SJSA1 (cell line): ENCODE measurements at regions not wholly inside any gene's neighbourhood (a gene's known extent, or its start where the extent isn't known, plus 50 kb on each side); places are given as distances from the start of the nearest gene placed in this dataset.

Source experiments
- DNase-seq, 2 experiments: peaks; one replicate each; pipeline ENCODE4 v3.0.0-alpha.2; 2015 to 2020; ENCODE audit warnings: low spot score in 2 of 2, low read depth in 1 of 2
- H3K27ac ChIP-seq: fragments of 250-450 bp; sonication (Bioruptor Pico); 2 replicates; pipeline ENCODE4 v1.5.1; 2020; ENCODE audit warnings: mild to moderate bottlenecking, moderate library complexity
- H3K27me3 ChIP-seq: fragments of 250-450 bp; sonication (Bioruptor Pico); replicated peaks from 2 replicates; pipeline ENCODE4 v1.5.1; 2020; ENCODE audit warnings: mild to moderate bottlenecking, moderate library complexity
- H3K36me3 ChIP-seq: fragments of 250-450 bp; sonication (Bioruptor Pico); 2 replicates; pipeline ENCODE4 v1.5.1; 2020; ENCODE audit warnings: mild to moderate bottlenecking
- H3K4me1 ChIP-seq: fragments of 250-450 bp; sonication (Bioruptor Pico); replicated peaks from 2 replicates; pipeline ENCODE4 v1.6.1; 2021; ENCODE audit warnings: mild to moderate bottlenecking
- H3K4me3 ChIP-seq: fragments of 250-450 bp; sonication (Bioruptor Pico); 2 replicates; pipeline ENCODE4 v1.5.1; 2020; ENCODE audit warnings: mild to moderate bottlenecking
- H3K9me3 ChIP-seq: fragments of 250-450 bp; sonication (Bioruptor Pico); replicated peaks from 2 replicates; pipeline ENCODE4 v1.5.1; 2020; ENCODE audit warnings: mild to moderate bottlenecking

DNA sequence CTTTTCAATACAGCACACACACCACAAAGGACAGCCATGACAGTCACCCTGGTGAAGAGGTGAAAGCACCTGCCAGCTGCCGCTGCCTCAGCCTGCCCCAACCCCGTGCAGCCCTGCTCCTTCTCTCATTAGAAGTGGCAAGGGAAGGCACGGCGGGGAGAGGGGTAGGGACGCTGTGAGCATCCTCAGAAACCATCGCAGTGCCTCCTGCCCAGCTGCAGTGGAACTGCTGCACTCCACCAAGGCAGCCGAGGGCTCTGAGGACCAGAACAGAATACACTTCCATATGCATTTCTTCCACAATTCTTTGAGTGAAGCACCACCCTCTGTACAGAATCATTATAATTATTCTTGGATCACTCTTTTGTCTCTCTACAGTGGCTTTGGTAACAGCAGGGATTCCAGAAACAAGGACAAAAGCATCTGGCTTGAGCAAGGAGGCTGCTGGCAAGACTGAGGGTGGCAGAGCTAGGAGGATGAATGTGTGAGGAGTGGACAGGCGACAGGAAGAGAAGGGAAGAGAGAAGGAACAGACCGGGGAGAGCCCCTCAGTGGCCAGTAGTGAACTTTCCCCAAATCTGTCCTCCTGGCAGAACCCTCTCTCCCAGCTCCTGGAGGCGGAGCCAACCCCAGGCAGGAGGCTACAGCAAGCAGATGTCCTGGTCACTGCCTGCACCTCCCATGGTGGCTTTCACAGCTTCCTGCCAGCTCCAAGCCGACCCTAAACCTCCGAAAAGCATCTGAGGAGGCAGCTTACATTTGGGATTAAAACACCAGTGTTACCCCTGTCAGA lies 73.2 kb downstream of the MTNR1A start:
- DNase-seq: peak; percentile 62 to 66
- H3K27ac ChIP-seq: peak overlapping the region; percentile 92
- no peaks in the 10 kb centered on the region for H3K9me3 ChIP-seq
- no peaks in the 10 kb centered on the region for H3K36me3 ChIP-seq
- no peak overlapping the region for H3K4me3 ChIP-seq
- H3K27me3 ChIP-seq: no peaks in the 10 kb centered on the region
- H3K4me1 ChIP-seq: peaks cover 55% of the 10 kb centered on the region

GRCh38 chr4:186475202-186475601 lies 80.2 kb downstream of the MTNR1A start:
- H3K4me1 ChIP-seq: peaks cover 13% of the 10 kb centered on the region
- no peak overlapping the region for H3K4me3 ChIP-seq
- H3K36me3 ChIP-seq: no peaks in the 10 kb centered on the region
- no peak for DNase-seq
- no peaks in the 10 kb centered on the region for H3K9me3 ChIP-seq
- H3K27me3 ChIP-seq: no peaks in the 10 kb centered on the region
- H3K27ac ChIP-seq: no peak overlapping the region

DNA sequence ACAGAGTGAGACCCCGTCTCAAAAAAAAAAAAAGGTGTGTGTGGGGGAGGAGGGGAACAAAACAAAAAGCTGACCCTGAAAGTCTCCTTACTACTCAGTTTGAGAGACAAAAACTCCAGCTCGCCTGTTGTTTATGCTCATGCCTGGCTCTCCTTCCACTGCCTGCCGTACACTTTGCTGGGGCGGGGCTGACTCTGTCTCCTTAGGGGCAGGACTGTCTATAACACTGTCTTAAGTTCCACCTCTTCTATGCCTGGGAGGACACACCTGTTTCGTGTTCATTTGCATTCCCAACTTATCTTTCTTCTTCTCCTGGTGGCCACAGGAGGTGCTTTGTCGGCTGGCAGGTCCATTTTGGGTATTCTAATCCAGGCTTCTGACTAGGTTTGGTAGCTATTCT lies 81.4 kb downstream of the MTNR1A start:
- DNase-seq: no peak
- Histone ChIP-seq H3K4me1 (peaks cover 13% of the 10 kb centered on the region), H3K4me3 (no peak overlapping the region), H3K36me3 (no peaks in the 10 kb centered on the region), H3K9me3 (no peaks in the 10 kb centered on the region), H3K27ac (no peak overlapping the region), H3K27me3 (no peaks in the 10 kb centered on the region)

GRCh38 chr4:186472948-186473347 lies 82.4 kb downstream of the MTNR1A start:
- H3K36me3 ChIP-seq: no peaks in the 10 kb centered on the region

GRCh38 chr4:186471441-186471840 lies 83.9 kb downstream of the MTNR1A start:
- no peak overlapping the region for H3K27ac ChIP-seq

More at GRCh38 chr4:186472948-186473347, 82.4 kb downstream of the MTNR1A start:
- H3K9me3 ChIP-seq: no peaks in the 10 kb centered on the region
- no peak overlapping the region for H3K4me3 ChIP-seq
- peaks cover 13% of the 10 kb centered on the region for H3K4me1 ChIP-seq
- no peaks in the 10 kb centered on the region for H3K27me3 ChIP-seq
- no peak overlapping the region for H3K27ac ChIP-seq
- peak in 1 of 2 experiments; percentile 60 for DNase-seq

DNA sequence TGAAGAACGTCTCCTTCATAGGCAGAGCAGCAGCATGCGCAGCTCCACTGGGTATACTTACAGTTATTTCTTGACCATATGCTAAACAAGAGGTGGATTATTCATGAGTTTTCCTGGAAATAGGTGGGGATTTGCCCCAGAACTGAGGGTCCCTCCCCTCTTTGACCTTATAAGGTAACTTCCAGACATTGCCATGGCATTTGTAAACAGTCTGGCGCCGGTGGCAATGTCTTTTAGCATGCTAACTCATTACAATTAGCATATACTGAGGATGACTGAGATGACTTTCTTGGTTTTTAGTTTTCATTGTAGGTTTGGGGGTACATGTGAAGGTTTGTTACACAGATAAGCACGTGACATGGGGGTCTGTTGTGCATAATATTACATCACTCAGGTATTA lies 97.3 kb downstream of the MTNR1A start:
- Histone ChIP-seq H3K4me3 (no peak overlapping the region), H3K9me3 (peaks cover under 1% of the 10 kb centered on the region; the same call in 1 of the 2 replicates), H3K4me1 (no peaks in the 10 kb centered on the region), H3K36me3 (no peaks in the 10 kb centered on the region), H3K27me3 (no peaks in the 10 kb centered on the region), H3K27ac (no peak overlapping the region)
- DNase-seq: no peak

More at GRCh38 chr4:186471441-186471840, 83.9 kb downstream of the MTNR1A start:
- Histone ChIP-seq H3K9me3 (no peaks in the 10 kb centered on the region), H3K4me1 (peaks cover 13% of the 10 kb centered on the region), H3K4me3 (no peak overlapping the region), H3K36me3 (no peaks in the 10 kb centered on the region), H3K27me3 (no peaks in the 10 kb centered on the region)
- DNase-seq: no peak

DNA sequence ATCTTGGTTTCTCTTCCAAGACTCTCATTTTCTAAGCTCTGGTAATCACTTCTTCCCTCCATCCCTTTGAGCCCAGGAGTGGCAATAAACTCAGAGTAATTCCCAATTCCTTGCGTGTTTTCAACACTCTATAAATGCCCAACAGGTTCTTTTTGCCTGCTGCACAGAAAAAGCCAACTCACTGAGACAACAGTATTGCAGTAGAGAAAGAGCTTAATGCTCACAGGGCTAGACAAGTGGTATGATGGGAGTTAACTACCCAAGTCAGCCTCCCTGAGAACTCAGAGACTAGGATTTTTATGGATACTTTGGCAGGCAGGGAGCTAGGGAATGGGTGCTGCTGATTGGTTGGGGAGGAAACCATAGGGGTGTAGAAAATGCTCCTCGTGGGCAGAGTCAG lies 103.4 kb downstream of the MTNR1A start:
- Histone ChIP-seq H3K36me3 (no peaks in the 10 kb centered on the region), H3K27me3 (no peaks in the 10 kb centered on the region), H3K9me3 (peaks cover 12% of the 10 kb centered on the region), H3K4me3 (no peak overlapping the region), H3K4me1 (no peaks in the 10 kb centered on the region), H3K27ac (no peak overlapping the region)
- no peak for DNase-seq

GRCh38 chr4:186449954-186450353 lies 105.4 kb downstream of the MTNR1A start:
- no peak overlapping the region for H3K4me3 ChIP-seq
- H3K27me3 ChIP-seq: no peaks in the 10 kb centered on the region

DNA sequence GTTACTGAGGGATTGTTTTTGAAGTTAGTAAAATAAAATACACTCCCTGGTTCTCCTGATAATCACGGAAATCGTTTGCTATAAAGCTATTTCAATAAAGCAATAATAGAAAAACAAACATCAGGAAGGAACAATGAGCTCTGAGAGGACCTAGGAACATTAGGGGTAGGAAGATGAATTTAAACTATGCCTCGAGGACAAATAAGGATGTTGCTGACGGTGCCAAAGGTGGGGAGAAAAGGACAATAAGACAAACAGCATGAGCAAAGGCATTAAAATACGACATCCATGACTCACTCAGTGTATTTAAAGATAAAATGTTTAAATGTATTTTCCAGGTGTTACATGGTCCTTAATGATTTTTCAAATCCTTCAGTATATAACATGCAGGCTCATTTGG lies 110.3 kb downstream of the MTNR1A start:
- Histone ChIP-seq H3K4me1 (no peaks in the 10 kb centered on the region), H3K27me3 (no peaks in the 10 kb centered on the region), H3K27ac (no peak overlapping the region), H3K4me3 (no peak overlapping the region), H3K36me3 (no peaks in the 10 kb centered on the region), H3K9me3 (no peaks in the 10 kb centered on the region)
- no peak for DNase-seq

More at GRCh38 chr4:186449954-186450353, 105.4 kb downstream of the MTNR1A start:
- Histone ChIP-seq H3K36me3 (no peaks in the 10 kb centered on the region), H3K9me3 (peaks cover 12% of the 10 kb centered on the region), H3K27ac (no peak overlapping the region), H3K4me1 (no peaks in the 10 kb centered on the region)
- no peak for DNase-seq

- Histone ChIP-seq H3K4me1 (no peaks in the 10 kb centered on the region), H3K27ac (no peak overlapping the region), H3K36me3 (no peaks in the 10 kb centered on the region), H3K4me3 (no peak overlapping the region), H3K9me3 (no peaks in the 10 kb centered on the region), H3K27me3 (no peaks in the 10 kb centered on the region)
- no peak for DNase-seq
Observed at GRCh38 chr4:186441502-186441901, 113.9 kb downstream of the MTNR1A start.

DNA sequence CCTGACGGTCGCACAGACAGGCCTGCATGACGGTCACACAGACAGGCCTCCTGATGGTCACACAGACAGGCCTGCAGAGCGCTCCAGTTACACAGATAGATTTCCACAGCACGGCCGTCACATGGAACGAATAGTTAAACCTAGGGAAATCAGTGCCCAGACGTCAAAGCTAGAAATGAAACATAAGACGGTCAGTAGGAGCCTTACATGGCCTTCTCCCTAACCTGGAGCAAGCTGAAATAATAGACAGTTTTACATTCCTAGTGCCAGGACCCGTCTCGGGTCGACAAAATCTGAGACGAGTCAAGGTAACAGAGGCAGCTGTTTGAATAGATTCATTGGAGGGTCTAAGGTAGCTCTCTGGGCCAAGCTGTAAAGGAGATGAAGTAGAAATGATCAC lies 126.9 kb downstream of the MTNR1A start:
- H3K27ac ChIP-seq: no peak overlapping the region
- H3K36me3 ChIP-seq: no peaks in the 10 kb centered on the region
- no peak for DNase-seq
- no peaks in the 10 kb centered on the region for H3K4me1 ChIP-seq
- no peak overlapping the region for H3K4me3 ChIP-seq
- no peaks in the 10 kb centered on the region for H3K9me3 ChIP-seq
- H3K27me3 ChIP-seq: no peaks in the 10 kb centered on the region

DNA sequence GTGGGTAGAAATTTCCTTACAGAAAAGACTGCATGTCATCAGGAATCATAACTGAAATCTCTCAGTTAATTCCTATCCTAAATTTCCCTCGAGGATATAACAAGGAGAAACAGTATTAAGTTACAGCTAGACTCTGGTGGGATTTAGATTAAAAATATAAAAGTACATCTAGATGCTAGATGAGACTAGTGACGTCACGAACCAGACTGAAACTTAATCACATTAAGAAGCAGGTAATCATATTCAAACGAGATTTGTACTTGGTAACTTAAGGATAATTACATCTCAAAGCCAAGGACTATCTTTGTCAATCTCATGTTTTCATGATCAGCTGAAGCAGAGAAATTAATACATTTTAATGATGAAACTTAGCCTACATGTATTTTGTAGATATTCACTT lies 130.6 kb downstream of the MTNR1A start:
- Histone ChIP-seq H3K36me3 (no peaks in the 10 kb centered on the region), H3K4me3 (no peak overlapping the region), H3K27ac (no peak overlapping the region), H3K27me3 (no peaks in the 10 kb centered on the region), H3K9me3 (no peaks in the 10 kb centered on the region), H3K4me1 (no peaks in the 10 kb centered on the region)
- no peak for DNase-seq

- DNase-seq: no peak
- H3K4me1 ChIP-seq: no peaks in the 10 kb centered on the region
- no peaks in the 10 kb centered on the region for H3K36me3 ChIP-seq
- no peak overlapping the region for H3K4me3 ChIP-seq
- H3K9me3 ChIP-seq: no peaks in the 10 kb centered on the region
- H3K27me3 ChIP-seq: no peaks in the 10 kb centered on the region
- H3K27ac ChIP-seq: no peak overlapping the region
Observed at GRCh38 chr4:186422296-186422695, 133.1 kb downstream of the MTNR1A start.

- H3K4me3 ChIP-seq: no peak overlapping the region
- no peaks in the 10 kb centered on the region for H3K27me3 ChIP-seq
- H3K9me3 ChIP-seq: no peaks in the 10 kb centered on the region
- no peak overlapping the region for H3K27ac ChIP-seq
- H3K4me1 ChIP-seq: no peaks in the 10 kb centered on the region
- no peak for DNase-seq
- no peaks in the 10 kb centered on the region for H3K36me3 ChIP-seq
Observed at GRCh38 chr4:186416451-186417060, 138.8 kb downstream of the MTNR1A start.
